A549 (cell line): ENCODE measurements at regions not wholly inside any gene's neighbourhood (a gene's known extent, or its start where the extent isn't known, plus 50 kb on each side); places are given as distances from the start of the nearest gene placed in this dataset.

Experiments
- ATAC-seq, 2 experiments: fragments of 200-7000 bp in 1 of 2; fragments of >200 bp in 1 of 2; cut with Nextera tagmentation in 1 of 2; cut with Tn5 transposase in 1 of 2; 3 replicates each; pipeline versions ENCODE4 v1.8.0 to v1.9.1; 2018 to 2020; ENCODE audit warnings: mild to moderate bottlenecking in 1 of 2, moderate library complexity in 1 of 2
- CTCF ChIA-PET: fragments of 300-600 bp; sonication (Branson Sonifier 250); formaldehyde crosslinking; extraction: SDS; loops from one replicate; lab custom pipeline; 2021; ENCODE audit warnings: antibody characterized with exemption, inconsistent platforms; lab: Yijun Ruan, JAX
- POLR2A ChIA-PET: fragments of 350-600 bp; formaldehyde crosslinking; extraction: SDS; loops from one replicate; lab custom pipeline; 2021; ENCODE audit warnings: antibody characterized with exemption, inconsistent platforms; lab: Yijun Ruan, JAX
- DNase-seq, 2 experiments: peaks; one replicate each; pipeline versions ENCODE4 v3.0.0 to v3.0.0-alpha.2; 2011 to 2016; ENCODE audit warnings: low read depth in 1 of 2, low spot score in 1 of 2
- FAIRE-seq: peaks from 2 replicates; lab custom pipeline; 2011; peaks lifted over from hg19 to GRCh38; lab: Jason Lieb, UNC
- H3K27ac ChIP-seq, 2 experiments: fragments of >200 bp; sonication (Bioruptor Twin); formaldehyde crosslinking; 3 replicates each; pipeline ENCODE4 v1.5.1; 2016 to 2017
- H3K4me1 ChIP-seq: fragments of >200 bp; sonication (Bioruptor Twin); formaldehyde crosslinking; 3 replicates; pipeline ENCODE4 v1.6.1; 2016
- H3K4me2 ChIP-seq: fragments of >200 bp; sonication (Bioruptor Twin); formaldehyde crosslinking; 3 replicates; pipeline ENCODE4 v1.6.1; 2016
- H3K4me3 ChIP-seq: fragments of >200 bp; sonication (Bioruptor Twin); formaldehyde crosslinking; 3 replicates; pipeline ENCODE4 v1.5.1; 2016
- H3K9me3 ChIP-seq: fragments of >200 bp; sonication (Bioruptor Twin); formaldehyde crosslinking; 3 replicates; pipeline ENCODE4 v1.6.1; 2016
- EHF ChIP-seq: fragments of 250-450 bp; sonication (Bioruptor Pico); IDR thresholded peaks from 2 replicates; pipeline ENCODE4 v1.5.0; 2020; ENCODE audit warnings: mild to moderate bottlenecking
- EHMT2 ChIP-seq: fragments of 200-600 bp; sonication (generic); IDR thresholded peaks from 2 replicates; pipeline ENCODE4 v1.6.1; 2016; ENCODE audit warnings: antibody characterized with exemption, low read depth, mild to moderate bottlenecking, moderate library complexity
- EP300 ChIP-seq, 2 experiments: fragments of >200 bp; sonication (Bioruptor Twin); formaldehyde crosslinking; IDR thresholded peaks; 2 replicates in 1 of 2; 3 replicates in 1 of 2; pipeline ENCODE4 v1.6.1; 2016 to 2017
- GATA3 ChIP-seq: IDR thresholded peaks from 2 replicates; pipeline ENCODE4 v1.6.1; 2012; ENCODE audit warnings: borderline replicate concordance
- HDAC2 ChIP-seq: fragments of 200-600 bp; sonication (generic); IDR thresholded peaks from 2 replicates; pipeline ENCODE4 v1.6.1; 2016
- HEYL ChIP-seq: fragments of 250-450 bp; sonication (Bioruptor Pico); IDR thresholded peaks from 2 replicates; pipeline ENCODE4 v1.8.0; 2021; ENCODE audit warnings: mild to moderate bottlenecking, moderate library complexity
- HOXB5 ChIP-seq: fragments of 250-450 bp; sonication (Bioruptor Pico); IDR thresholded peaks from 2 replicates; pipeline ENCODE4 v1.5.0; 2020; ENCODE audit warnings: mild to moderate bottlenecking, moderate library complexity
- JUNB ChIP-seq: fragments of >200 bp; sonication (Bioruptor Twin); formaldehyde crosslinking; IDR thresholded peaks from 2 replicates; pipeline ENCODE4 v1.6.1; 2016
- MAFK ChIP-seq: fragments of 450-650 bp; IDR thresholded peaks from 2 replicates; pipeline ENCODE4 v1.6.1; 2014; ENCODE audit not compliant: partially characterized antibody
- NFE2L2 ChIP-seq: fragments of 150-350 bp; conservative IDR thresholded peaks from 2 replicates; pipeline ENCODE4 v1.6.1; 2014; ENCODE audit warnings: low read length
- NPAS2 ChIP-seq: fragments of 250-450 bp; sonication (Bioruptor Pico); IDR thresholded peaks from 2 replicates; pipeline ENCODE4 v1.8.0; 2022; ENCODE audit warnings: mild to moderate bottlenecking, moderate library complexity, borderline replicate concordance
- POLR2A ChIP-seq: IDR thresholded peaks from 2 replicates; pipeline ENCODE4 v1.6.1; 2012; ENCODE audit warnings: mild to moderate bottlenecking, low read length
- RAD21 ChIP-seq, 2 experiments: fragments of >200 bp in 1 of 2; sonication (Bioruptor Twin) in 1 of 2; formaldehyde crosslinking in 1 of 2; IDR thresholded peaks in 1 of 2; conservative IDR thresholded peaks in 1 of 2; 2 replicates in 1 of 2; 3 replicates in 1 of 2; pipeline ENCODE4 v1.6.1; 2012 to 2018; ENCODE audit warnings: inconsistent platforms in 1 of 2
- RARB ChIP-seq: fragments of 250-450 bp; sonication (Bioruptor Pico); IDR thresholded peaks from 2 replicates; pipeline ENCODE4 v1.8.0; 2021; ENCODE audit warnings: mild to moderate bottlenecking, moderate library complexity
- RCOR1 ChIP-seq: fragments of 150-350 bp; IDR thresholded peaks from 2 replicates; pipeline ENCODE4 v1.6.1; 2014; ENCODE audit warnings: antibody characterized with exemption, low read length, low read depth
- RFX5 ChIP-seq: fragments of 450-650 bp; IDR thresholded peaks from 2 replicates; pipeline ENCODE4 v1.7.1; 2014; ENCODE audit warnings: antibody characterized with exemption, mild to moderate bottlenecking, moderate library complexity
- RNF2 ChIP-seq: fragments of 200-600 bp; sonication (generic); IDR thresholded peaks from 2 replicates; pipeline ENCODE4 v1.6.1; 2016; ENCODE audit warnings: low read depth, mild to moderate bottlenecking, antibody characterized with exemption, moderate library complexity, borderline replicate concordance
- TFCP2L1 ChIP-seq: fragments of 250-450 bp; sonication (Bioruptor Pico); IDR thresholded peaks from 2 replicates; pipeline ENCODE4 v1.5.0; 2021; ENCODE audit warnings: mild to moderate bottlenecking
- WGBS: methylation state at CpG from one replicate; pipeline ENCODE4 v1.1.6; 2017; ENCODE audit errors: missing lambda C conversion rate; 5-methylcytosine and 5-hydroxymethylcytosine counted together
- TF ChIP-seq, protein P1 (sequence below): fragments of >200 bp; sonication (Bioruptor Twin); formaldehyde crosslinking; IDR thresholded peaks from 3 replicates; pipeline ENCODE4 v1.6.1; 2016
- TF ChIP-seq, protein P2 (sequence below): fragments of 450-650 bp; IDR thresholded peaks from 2 replicates; pipeline ENCODE4 v1.6.1; 2014; ENCODE audit warnings: antibody characterized with exemption
- TF ChIP-seq, protein P3 (sequence below): fragments of >200 bp; sonication (Bioruptor Twin); formaldehyde crosslinking; IDR thresholded peaks from 3 replicates; pipeline ENCODE4 v1.5.1; 2016
- TF ChIP-seq, protein P4 (sequence below): fragments of >200 bp; sonication (Bioruptor Twin); formaldehyde crosslinking; IDR thresholded peaks from 2 replicates; pipeline ENCODE4 v1.6.1; 2016
- TF ChIP-seq, protein P5 (sequence below): fragments of 150-350 bp; IDR thresholded peaks from 2 replicates; pipeline ENCODE4 v1.6.1; 2014; ENCODE audit warnings: low read depth, mild to moderate bottlenecking, low read length
- TF ChIP-seq, protein P6 (sequence below): IDR thresholded peaks from 2 replicates; pipeline ENCODE4 v1.6.1; 2012
- TF ChIP-seq, protein P7 (sequence below): fragments of 250-450 bp; sonication (Bioruptor Pico); IDR thresholded peaks from 2 replicates; pipeline ENCODE4 v1.5.0; 2020; ENCODE audit warnings: low read depth, mild to moderate bottlenecking, moderate library complexity
- TF ChIP-seq, protein P8 (sequence below): fragments of 250-450 bp; sonication (Bioruptor Pico); IDR thresholded peaks from 2 replicates; pipeline ENCODE4 v1.5.0; 2021; ENCODE audit warnings: mild to moderate bottlenecking, moderate library complexity, borderline replicate concordance

DNA sequence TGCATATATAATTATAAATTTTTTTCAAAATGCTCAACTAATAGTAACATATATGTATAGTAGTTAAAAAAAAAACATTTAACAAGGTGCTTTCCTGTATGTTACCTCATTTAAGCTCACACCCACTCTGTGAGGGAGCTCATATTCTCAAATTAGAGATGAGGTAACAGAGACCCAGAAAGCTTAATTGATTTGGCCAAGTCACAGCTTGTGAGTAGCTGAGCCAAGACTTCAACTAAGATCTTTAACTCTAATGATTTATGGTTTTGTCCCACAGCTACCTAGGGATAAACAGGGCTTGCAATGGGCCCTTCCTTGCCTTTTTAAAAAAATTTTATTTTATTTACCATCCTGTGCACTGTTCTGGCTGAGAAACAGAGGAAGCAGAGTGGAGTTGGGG is 230.0 kb upstream of the GOLIM4 start:
- DNase-seq, result no peak
- no peak for ATAC-seq
- Histone ChIP-seq H3K4me1 (no peaks in the 10 kb centered on the region), H3K4me3 (no peak overlapping the region), H3K4me2 (no peak overlapping the region), H3K27ac (no peak overlapping the region), H3K9me3 (no peaks in the 10 kb centered on the region)
- CTCF ChIA-PET, result no interaction called here
- TF ChIP-seq, protein P1, sequence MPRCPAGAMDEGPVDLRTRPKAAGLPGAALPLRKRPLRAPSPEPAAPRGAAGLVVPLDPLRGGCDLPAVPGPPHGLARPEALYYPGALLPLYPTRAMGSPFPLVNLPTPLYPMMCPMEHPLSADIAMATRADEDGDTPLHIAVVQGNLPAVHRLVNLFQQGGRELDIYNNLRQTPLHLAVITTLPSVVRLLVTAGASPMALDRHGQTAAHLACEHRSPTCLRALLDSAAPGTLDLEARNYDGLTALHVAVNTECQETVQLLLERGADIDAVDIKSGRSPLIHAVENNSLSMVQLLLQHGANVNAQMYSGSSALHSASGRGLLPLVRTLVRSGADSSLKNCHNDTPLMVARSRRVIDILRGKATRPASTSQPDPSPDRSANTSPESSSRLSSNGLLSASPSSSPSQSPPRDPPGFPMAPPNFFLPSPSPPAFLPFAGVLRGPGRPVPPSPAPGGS, result no peak
- FAIRE-seq, result no peak
- POLR2A ChIA-PET, result no interaction called here

DNA sequence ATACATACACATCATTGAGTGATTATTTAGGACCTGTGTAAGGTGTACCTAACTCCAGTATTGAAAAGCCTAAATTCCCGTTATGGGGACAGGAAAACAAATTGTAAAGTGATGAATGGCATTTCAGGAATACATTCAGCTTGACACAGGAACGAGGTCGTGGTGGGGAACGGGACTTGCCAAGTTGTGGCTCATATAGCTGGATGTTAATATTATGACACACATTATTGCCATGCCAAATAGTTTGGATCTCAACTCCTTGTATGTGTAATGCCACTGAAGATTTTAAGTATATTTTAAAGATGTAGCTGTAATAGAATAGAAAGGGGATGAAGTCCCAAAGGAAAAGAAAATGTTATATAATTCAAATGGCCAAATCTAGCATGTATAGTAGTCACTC is 227.2 kb upstream of the GOLIM4 start:
- TF ChIP-seq EHMT2 (no peak), HEYL (CRISPR knock-in tag) (no peak), RNF2 (no peak), NFE2L2 (no peak), POLR2A (no peak), JUNB (no peak), TFCP2L1 (CRISPR knock-in tag) (no peak), RCOR1 (no peak), HDAC2 (no peak), HOXB5 (CRISPR knock-in tag) (no peak)
- TF ChIP-seq, protein P2, sequence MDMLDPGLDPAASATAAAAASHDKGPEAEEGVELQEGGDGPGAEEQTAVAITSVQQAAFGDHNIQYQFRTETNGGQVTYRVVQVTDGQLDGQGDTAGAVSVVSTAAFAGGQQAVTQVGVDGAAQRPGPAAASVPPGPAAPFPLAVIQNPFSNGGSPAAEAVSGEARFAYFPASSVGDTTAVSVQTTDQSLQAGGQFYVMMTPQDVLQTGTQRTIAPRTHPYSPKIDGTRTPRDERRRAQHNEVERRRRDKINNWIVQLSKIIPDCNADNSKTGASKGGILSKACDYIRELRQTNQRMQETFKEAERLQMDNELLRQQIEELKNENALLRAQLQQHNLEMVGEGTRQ, result no peak
- TF ChIP-seq, protein P3, sequence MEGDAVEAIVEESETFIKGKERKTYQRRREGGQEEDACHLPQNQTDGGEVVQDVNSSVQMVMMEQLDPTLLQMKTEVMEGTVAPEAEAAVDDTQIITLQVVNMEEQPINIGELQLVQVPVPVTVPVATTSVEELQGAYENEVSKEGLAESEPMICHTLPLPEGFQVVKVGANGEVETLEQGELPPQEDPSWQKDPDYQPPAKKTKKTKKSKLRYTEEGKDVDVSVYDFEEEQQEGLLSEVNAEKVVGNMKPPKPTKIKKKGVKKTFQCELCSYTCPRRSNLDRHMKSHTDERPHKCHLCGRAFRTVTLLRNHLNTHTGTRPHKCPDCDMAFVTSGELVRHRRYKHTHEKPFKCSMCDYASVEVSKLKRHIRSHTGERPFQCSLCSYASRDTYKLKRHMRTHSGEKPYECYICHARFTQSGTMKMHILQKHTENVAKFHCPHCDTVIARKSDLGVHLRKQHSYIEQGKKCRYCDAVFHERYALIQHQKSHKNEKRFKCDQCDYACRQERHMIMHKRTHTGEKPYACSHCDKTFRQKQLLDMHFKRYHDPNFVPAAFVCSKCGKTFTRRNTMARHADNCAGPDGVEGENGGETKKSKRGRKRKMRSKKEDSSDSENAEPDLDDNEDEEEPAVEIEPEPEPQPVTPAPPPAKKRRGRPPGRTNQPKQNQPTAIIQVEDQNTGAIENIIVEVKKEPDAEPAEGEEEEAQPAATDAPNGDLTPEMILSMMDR, result no peak
- TF ChIP-seq, protein P4, sequence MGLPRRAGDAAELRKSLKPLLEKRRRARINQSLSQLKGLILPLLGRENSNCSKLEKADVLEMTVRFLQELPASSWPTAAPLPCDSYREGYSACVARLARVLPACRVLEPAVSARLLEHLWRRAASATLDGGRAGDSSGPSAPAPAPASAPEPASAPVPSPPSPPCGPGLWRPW, result no peak
- TF ChIP-seq, protein P5, sequence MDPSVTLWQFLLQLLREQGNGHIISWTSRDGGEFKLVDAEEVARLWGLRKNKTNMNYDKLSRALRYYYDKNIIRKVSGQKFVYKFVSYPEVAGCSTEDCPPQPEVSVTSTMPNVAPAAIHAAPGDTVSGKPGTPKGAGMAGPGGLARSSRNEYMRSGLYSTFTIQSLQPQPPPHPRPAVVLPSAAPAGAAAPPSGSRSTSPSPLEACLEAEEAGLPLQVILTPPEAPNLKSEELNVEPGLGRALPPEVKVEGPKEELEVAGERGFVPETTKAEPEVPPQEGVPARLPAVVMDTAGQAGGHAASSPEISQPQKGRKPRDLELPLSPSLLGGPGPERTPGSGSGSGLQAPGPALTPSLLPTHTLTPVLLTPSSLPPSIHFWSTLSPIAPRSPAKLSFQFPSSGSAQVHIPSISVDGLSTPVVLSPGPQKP, result no peak
- Histone ChIP-seq H3K9me3 (no peaks in the 10 kb centered on the region), H3K4me3 (no peak overlapping the region), H3K27ac (no peak overlapping the region), H3K4me2 (no peak overlapping the region), H3K4me1 (no peaks in the 10 kb centered on the region)
- POLR2A ChIA-PET, result no interaction called here
- 0% methylated on average over 4 of the region's 4 CpGs for WGBS
- FAIRE-seq (no peak), DNase-seq (no peak), ATAC-seq (no peak)
- CTCF ChIA-PET, result no interaction called here

DNA sequence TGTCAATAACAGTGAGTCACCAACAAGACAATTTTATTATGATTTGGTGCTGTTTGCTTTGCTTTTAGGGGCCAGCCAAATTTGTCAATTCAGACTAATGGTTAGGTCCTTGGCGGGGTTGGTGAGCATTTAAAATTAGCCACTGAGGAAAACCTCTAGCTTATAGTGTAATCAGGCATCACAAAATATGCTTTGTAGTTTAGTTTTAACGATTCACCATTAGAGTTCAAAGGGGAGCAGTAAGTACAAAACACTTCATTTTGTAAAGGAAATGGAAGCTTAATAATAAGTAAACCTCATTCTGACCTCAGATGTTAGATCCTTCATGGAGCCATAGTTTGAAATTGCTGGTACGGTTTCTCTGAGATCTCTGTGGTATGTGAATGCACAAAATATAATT is 218.4 kb upstream of the GOLIM4 start:
- ChIA-PET CTCF (no interaction called here), POLR2A (no interaction called here)

More for the DNA sequence above, 218.4 kb upstream of the GOLIM4 start:
- no peak overlapping the region for H3K4me2 ChIP-seq
- TF ChIP-seq, protein P6, sequence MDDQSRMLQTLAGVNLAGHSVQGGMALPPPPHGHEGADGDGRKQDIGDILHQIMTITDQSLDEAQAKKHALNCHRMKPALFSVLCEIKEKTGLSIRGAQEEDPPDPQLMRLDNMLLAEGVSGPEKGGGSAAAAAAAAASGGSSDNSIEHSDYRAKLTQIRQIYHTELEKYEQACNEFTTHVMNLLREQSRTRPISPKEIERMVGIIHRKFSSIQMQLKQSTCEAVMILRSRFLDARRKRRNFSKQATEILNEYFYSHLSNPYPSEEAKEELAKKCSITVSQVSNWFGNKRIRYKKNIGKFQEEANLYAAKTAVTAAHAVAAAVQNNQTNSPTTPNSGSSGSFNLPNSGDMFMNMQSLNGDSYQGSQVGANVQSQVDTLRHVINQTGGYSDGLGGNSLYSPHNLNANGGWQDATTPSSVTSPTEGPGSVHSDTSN, result no peak
- TF ChIP-seq EP300 (IDR thresholded peaks at IDR 0.05) (no peak), NPAS2 (CRISPR knock-in tag) (no peak), RAD21 (conservative IDR thresholded peaks at IDR 0.05 in 1 of 2, IDR thresholded peaks at IDR 0.05 in 1 of 2) (no peak), RFX5 (no peak), GATA3 (no peak), EHF (no peak), RARB (no peak), MAFK (no peak)
- TF ChIP-seq, protein P7, sequence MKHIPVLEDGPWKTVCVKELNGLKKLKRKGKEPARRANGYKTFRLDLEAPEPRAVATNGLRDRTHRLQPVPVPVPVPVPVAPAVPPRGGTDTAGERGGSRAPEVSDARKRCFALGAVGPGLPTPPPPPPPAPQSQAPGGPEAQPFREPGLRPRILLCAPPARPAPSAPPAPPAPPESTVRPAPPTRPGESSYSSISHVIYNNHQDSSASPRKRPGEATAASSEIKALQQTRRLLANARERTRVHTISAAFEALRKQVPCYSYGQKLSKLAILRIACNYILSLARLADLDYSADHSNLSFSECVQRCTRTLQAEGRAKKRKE (CRISPR knock-in tag), result no peak
- TF ChIP-seq, protein P8, sequence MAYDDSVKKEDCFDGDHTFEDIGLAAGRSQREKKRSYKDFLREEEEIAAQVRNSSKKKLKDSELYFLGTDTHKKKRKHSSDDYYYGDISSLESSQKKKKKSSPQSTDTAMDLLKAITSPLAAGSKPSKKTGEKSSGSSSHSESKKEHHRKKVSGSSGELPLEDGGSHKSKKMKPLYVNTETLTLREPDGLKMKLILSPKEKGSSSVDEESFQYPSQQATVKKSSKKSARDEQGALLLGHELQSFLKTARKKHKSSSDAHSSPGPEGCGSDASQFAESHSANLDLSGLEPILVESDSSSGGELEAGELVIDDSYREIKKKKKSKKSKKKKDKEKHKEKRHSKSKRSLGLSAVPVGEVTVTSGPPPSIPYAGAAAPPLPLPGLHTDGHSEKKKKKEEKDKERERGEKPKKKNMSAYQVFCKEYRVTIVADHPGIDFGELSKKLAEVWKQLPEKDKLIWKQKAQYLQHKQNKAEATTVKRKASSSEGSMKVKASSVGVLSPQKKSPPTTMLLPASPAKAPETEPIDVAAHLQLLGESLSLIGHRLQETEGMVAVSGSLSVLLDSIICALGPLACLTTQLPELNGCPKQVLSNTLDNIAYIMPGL (CRISPR knock-in tag), result no peak
- H3K4me1 ChIP-seq, result no peaks in the 10 kb centered on the region
- 40% methylated on average over 3 of the region's 3 CpGs for WGBS
- H3K4me3 ChIP-seq, result no peak overlapping the region
- H3K9me3 ChIP-seq, result no peaks in the 10 kb centered on the region
- H3K27ac ChIP-seq, result no peak overlapping the region
- FAIRE-seq (no peak), DNase-seq (no peak), ATAC-seq (no peak)
